Duodenal mucosa (tissue), 2 donors: ENCODE measurements at regions not wholly inside any gene's neighbourhood (a gene's known extent, or its start where the extent isn't known, plus 50 kb on each side); places are given as distances from the start of the nearest gene placed in this dataset.

Experiments used
- H3K27ac ChIP-seq: one replicate; pipeline ENCODE4 v1.7.0; 2013; ENCODE audit warnings: low read depth, low read length
- H3K27me3 ChIP-seq, 2 donors: one replicate each; pipeline ENCODE4 v1.7.0; 2013; ENCODE audit warnings: low read length in 2 of 2, control low read depth in 1 of 2; ENCODE audit not compliant: insufficient read depth in 2 of 2, control insufficient read depth in 1 of 2
- H3K36me3 ChIP-seq, 2 donors: one replicate each; pipeline ENCODE4 v1.7.0; 2013; ENCODE audit warnings: low read length in 2 of 2, control low read depth in 1 of 2; ENCODE audit not compliant: insufficient read depth in 2 of 2, control insufficient read depth in 1 of 2
- H3K4me1 ChIP-seq, 2 donors: one replicate each; pipeline ENCODE4 v1.7.0; 2013; ENCODE audit warnings: low read length in 2 of 2, control low read depth in 1 of 2; ENCODE audit not compliant: insufficient read depth in 2 of 2, control insufficient read depth in 1 of 2
- H3K4me3 ChIP-seq, 2 donors: one replicate each; pipeline ENCODE4 v1.7.0; 2013; ENCODE audit warnings: low read length in 2 of 2, low read depth in 1 of 2
- H3K9ac ChIP-seq, 2 donors: one replicate each; pipeline ENCODE4 v1.7.0; 2013; ENCODE audit warnings: low read length in 2 of 2, low read depth in 1 of 2
- H3K9me3 ChIP-seq, 2 donors: one replicate each; pipeline ENCODE4 v1.7.0; 2013; ENCODE audit warnings: low read length in 2 of 2, control low read depth in 1 of 2; ENCODE audit not compliant: control insufficient read depth in 1 of 2

- Histone ChIP-seq H3K4me3 (no peak overlapping the region), H3K9ac (no peak overlapping the region), H3K27me3 (no peaks in the 10 kb centered on the region), H3K36me3 (no peaks in the 10 kb centered on the region), H3K9me3 (no peaks in the 10 kb centered on the region), H3K27ac (no peak overlapping the region), H3K4me1 (no peaks in the 10 kb centered on the region)
Observed at GRCh38 chr11:112901924-112902323, 59.3 kb upstream of the NCAM1 start.

DNA sequence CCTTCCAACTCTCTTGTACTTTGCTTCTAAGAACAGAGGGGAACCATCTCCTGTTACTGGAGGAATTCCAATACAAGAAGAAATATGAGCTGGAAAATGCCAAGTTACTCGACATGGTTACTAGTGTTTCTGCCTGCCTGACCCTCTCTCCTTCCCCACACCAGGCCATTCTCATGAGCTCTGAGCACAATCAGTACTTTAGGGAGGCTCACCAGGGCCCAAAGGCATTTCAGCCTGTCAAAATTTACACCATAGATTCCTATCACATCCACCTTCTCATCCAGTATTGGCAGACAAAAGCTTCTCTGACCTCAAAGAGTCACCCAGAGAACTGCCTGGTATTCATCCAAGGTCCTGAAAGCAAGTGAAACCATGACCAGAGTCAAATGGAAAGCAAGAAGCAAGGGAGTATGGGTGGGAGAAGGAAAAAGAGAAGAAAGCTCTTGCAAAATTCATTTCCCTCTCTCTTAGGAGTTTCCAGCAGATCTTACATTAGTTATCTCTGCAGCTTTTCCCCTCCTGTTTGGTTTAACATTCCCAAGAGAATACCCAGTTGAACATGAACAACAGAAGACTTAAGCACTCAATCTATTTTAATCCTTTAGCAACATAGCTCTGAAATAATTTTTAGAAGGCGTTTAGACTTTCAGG, 58.7 kb upstream of the NCAM1 start:
- Histone ChIP-seq H3K36me3 (no peaks in the 10 kb centered on the region), H3K27me3 (no peaks in the 10 kb centered on the region), H3K9ac (no peak overlapping the region), H3K4me3 (no peak overlapping the region), H3K9me3 (no peaks in the 10 kb centered on the region), H3K27ac (no peak overlapping the region), H3K4me1 (no peaks in the 10 kb centered on the region)

- Histone ChIP-seq H3K4me1 (no peaks in the 10 kb centered on the region), H3K4me3 (no peak overlapping the region), H3K9me3 (no peaks in the 10 kb centered on the region), H3K9ac (no peak overlapping the region), H3K27ac (no peak overlapping the region), H3K36me3 (no peaks in the 10 kb centered on the region), H3K27me3 (no peaks in the 10 kb centered on the region)
Observed at GRCh38 chr11:112903340-112903739, 57.9 kb upstream of the NCAM1 start.

DNA sequence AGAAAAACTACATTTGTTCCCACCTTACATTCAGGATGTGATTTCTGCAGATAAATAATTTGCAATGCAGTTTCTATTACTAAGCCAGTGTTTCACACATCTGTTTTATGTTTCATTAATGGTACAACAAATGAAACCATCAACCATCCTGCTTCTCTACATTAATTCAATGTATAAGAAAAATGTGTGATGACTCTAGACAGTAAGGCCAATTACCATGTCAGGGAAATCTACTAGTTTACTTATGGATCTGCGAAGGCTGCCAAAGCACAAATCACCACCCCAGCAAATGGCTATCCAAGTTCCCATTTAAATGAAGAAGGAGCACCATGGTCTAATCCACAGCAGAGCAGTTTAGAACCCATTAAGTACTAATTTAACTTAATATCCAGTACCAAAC, 50.1 kb upstream of the NCAM1 start:
- no peak overlapping the region for H3K9ac ChIP-seq
- no peaks in the 10 kb centered on the region for H3K4me1 ChIP-seq
- H3K27ac ChIP-seq, result no peak overlapping the region
- no peaks in the 10 kb centered on the region for H3K9me3 ChIP-seq
- no peaks in the 10 kb centered on the region for H3K27me3 ChIP-seq
- H3K36me3 ChIP-seq, result no peaks in the 10 kb centered on the region
- H3K4me3 ChIP-seq, result no peak overlapping the region
